ENCODE measurements at regions not wholly inside any gene's neighbourhood (a gene's known extent, or its start where the extent isn't known, plus 50 kb on each side); places are given as distances from the start of the nearest gene placed in this dataset.

- no peak for DNase-seq
- H3K27me3 ChIP-seq = no peaks in the 10 kb centered on the region
Measured at GRCh38 chr3:106281221-106281620, 412.4 kb upstream of the CBLB start.

GRCh38 chr3:106282943-106283342 is 414.1 kb upstream of the CBLB start:
- no peaks in the 10 kb centered on the region for H3K27me3 ChIP-seq
- intact Hi-C loops (cut with DNase I; ENCODE audit: low total_unique reads) = no loop called here
- H3K9me3 ChIP-seq = no peaks in the 10 kb centered on the region
- H3K4me3 ChIP-seq = no peak overlapping the region
- no peaks in the 10 kb centered on the region for H3K36me3 ChIP-seq
- no peak for DNase-seq
- no peak for TF ChIP-seq CTCF (IDR thresholded peaks at IDR 0.05)
- H3K4me1 ChIP-seq = no peaks in the 10 kb centered on the region
- no peak overlapping the region for H3K27ac ChIP-seq

More at GRCh38 chr3:106281221-106281620, 412.4 kb upstream of the CBLB start:
- Histone ChIP-seq H3K4me1 (no peaks in the 10 kb centered on the region), H3K36me3 (no peaks in the 10 kb centered on the region), H3K9me3 (no peaks in the 10 kb centered on the region), H3K27ac (no peak overlapping the region), H3K4me3 (no peak overlapping the region)
- no peak for TF ChIP-seq CTCF (IDR thresholded peaks at IDR 0.05)
- intact Hi-C loops (cut with DNase I; ENCODE audit: low total_unique reads) = no loop called here

DNA sequence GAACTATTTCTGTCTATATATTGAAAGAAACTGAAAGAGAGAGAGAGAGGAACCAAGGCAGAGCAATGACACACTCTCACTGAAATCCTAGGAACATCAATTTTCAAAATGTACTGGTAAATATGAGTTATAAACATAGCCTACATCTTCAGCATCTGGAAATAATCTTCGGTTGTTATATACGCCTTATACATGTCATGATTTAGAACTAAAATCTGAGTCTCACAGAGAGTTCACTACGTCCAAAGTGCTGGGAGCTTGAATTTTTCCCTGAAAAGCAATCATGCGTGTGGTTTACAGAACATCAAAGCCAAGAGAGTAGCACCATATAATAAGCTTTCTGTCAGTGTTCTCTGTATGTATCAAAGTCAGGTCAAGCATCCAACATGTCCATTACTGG is 420.0 kb upstream of the CBLB start:
- intact Hi-C loops (cut with DNase I; ENCODE audit: low total_unique reads) = no loop called here
- no peak for DNase-seq
- Histone ChIP-seq H3K27ac (no peak overlapping the region), H3K4me3 (no peak overlapping the region), H3K4me1 (no peaks in the 10 kb centered on the region), H3K36me3 (no peaks in the 10 kb centered on the region), H3K27me3 (no peaks in the 10 kb centered on the region), H3K9me3 (no peaks in the 10 kb centered on the region)
- TF ChIP-seq CTCF (IDR thresholded peaks at IDR 0.05) = no peak

DNA sequence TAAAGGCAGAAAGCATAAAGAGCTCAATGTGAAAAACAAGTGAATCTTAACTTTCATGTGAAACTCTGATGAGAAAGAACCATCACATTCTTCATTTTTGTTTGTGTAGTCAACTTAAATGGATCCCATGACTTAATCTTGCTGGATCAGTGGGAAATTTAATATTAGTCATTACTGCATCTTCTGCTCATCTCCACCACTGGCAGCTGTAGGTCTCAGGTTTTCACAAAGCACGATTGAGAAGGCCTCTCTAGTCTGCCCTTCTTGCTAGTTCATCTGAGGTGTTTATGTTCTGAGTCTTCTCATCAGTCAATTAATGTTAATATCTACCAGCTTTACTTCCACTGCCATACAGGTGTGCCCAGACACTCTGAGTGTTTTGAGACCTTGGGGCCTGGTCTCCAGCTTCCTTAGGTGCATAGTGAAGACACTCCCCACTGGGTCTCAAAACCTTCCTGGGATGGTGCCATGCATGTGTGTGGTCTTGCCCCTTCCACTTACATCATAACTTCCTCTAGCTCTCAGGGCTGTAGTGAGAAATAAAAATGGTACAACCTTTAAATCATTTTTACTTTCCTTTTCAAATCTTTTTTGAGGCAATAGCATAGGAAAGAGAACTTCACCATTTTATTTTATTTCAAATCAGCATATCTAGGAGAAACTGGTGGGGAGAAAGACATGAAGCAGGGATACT is 421.6 kb upstream of the CBLB start:
- TF ChIP-seq CTCF (IDR thresholded peaks at IDR 0.05) = no peak
- H3K27me3 ChIP-seq = no peaks in the 10 kb centered on the region
- H3K4me1 ChIP-seq = no peaks in the 10 kb centered on the region
- H3K9me3 ChIP-seq = no peaks in the 10 kb centered on the region
- no peak overlapping the region for H3K27ac ChIP-seq
- H3K36me3 ChIP-seq = no peaks in the 10 kb centered on the region
- no peak for DNase-seq
- intact Hi-C loops (cut with DNase I; ENCODE audit: low total_unique reads) = no loop called here
- H3K4me3 ChIP-seq = no peak overlapping the region

- H3K4me1 ChIP-seq = no peaks in the 10 kb centered on the region
- H3K36me3 ChIP-seq = no peaks in the 10 kb centered on the region
- no peaks in the 10 kb centered on the region for H3K9me3 ChIP-seq
- TF ChIP-seq CTCF (IDR thresholded peaks at IDR 0.05) = no peak
- H3K4me3 ChIP-seq = no peak overlapping the region
- intact Hi-C loops (cut with DNase I; ENCODE audit: low total_unique reads) = no loop called here
- no peaks in the 10 kb centered on the region for H3K27me3 ChIP-seq
- no peak overlapping the region for H3K27ac ChIP-seq
- no peak for DNase-seq
Measured at GRCh38 chr3:106293161-106293560, 424.3 kb upstream of the CBLB start.

- Histone ChIP-seq H3K4me1 (peaks cover 0 to under 1% (median 0%) of the 10 kb centered on the region in 4 donors), H3K4me3 (no peak overlapping the region), H3K27ac (no peak overlapping the region), H3K9me3 (no peaks in the 10 kb centered on the region), H3K36me3 (no peaks in the 10 kb centered on the region), H3K27me3 (no peaks in the 10 kb centered on the region)
- TF ChIP-seq CTCF (IDR thresholded peaks at IDR 0.05) = no peak
- intact Hi-C loops (cut with DNase I; ENCODE audit: low total_unique reads) = no loop called here
- DNase-seq = no peak
Measured at GRCh38 chr3:106294121-106294520, 425.3 kb upstream of the CBLB start.

Data from tibial artery (tissue), 4 donors.